GM12878 (cell line): ENCODE measurements at regions not wholly inside any gene's neighbourhood (a gene's known extent, or its start where the extent isn't known, plus 50 kb on each side); places are given as distances from the start of the nearest gene placed in this dataset.

ENCODE experiments used
- ATAC-seq: fragments of 200-7000 bp; cut with Tn5 transposase; 3 replicates; pipeline ENCODE4 v1.9.1; 2020; ENCODE audit warnings: mild to moderate bottlenecking, moderate library complexity
- BruUV-seq: library from RNA; stranded (reverse); fragments of 400-500 nt; replicated peaks from 2 replicates; lab custom pipeline; 2021; lab: Mats Ljungman, UMichigan
- CTCF ChIA-PET: fragments of 300-600 bp; sonication (Branson Sonifier 250); formaldehyde crosslinking; extraction: SDS; loops from one replicate; lab custom pipeline; 2021; ENCODE audit warnings: inconsistent platforms; lab: Yijun Ruan, JAX
- POLR2A ChIA-PET: fragments of 350-600 bp; formaldehyde crosslinking; extraction: SDS; loops from one replicate; lab custom pipeline; 2021; ENCODE audit warnings: inconsistent platforms; lab: Charles Lee
- RAD21 ChIA-PET: fragments of 300-600 bp; sonication (Branson Sonifier 250); formaldehyde crosslinking; loops from one replicate; lab custom pipeline; 2023; ENCODE audit warnings: antibody characterized with exemption; ENCODE audit not compliant: unreplicated experiment; lab: Charles Lee
- SMC1A ChIA-PET: fragments of 300-600 bp; sonication (Branson Sonifier 250); formaldehyde crosslinking; loops from one replicate; lab custom pipeline; 2023; ENCODE audit not compliant: unreplicated experiment, uncharacterized antibody; lab: Charles Lee
- DNase-seq: peaks from one replicate; pipeline ENCODE4 v3.0.0-alpha.2; 2011; ENCODE audit warnings: low read depth, low spot score
- FAIRE-seq: peaks from 3 replicates; lab custom pipeline; 2011; peaks lifted over from hg19 to GRCh38; lab: Jason Lieb, UNC
- H2AFZ ChIP-seq: 2 replicates; pipeline ENCODE4 v1.6.0; 2011; ENCODE audit warnings: low read depth, low read length, control low read depth; ENCODE audit not compliant: control insufficient read depth
- H3K27ac ChIP-seq: 2 replicates; pipeline ENCODE4 v1.5.1; 2011; ENCODE audit warnings: control low read depth; ENCODE audit not compliant: control insufficient read depth, insufficient read depth
- H3K27me3 ChIP-seq, 2 experiments: replicated peaks in 1 of 2; 2 replicates each; pipeline versions ENCODE4 v1.6.0 to v1.6.1; 2011; ENCODE audit warnings: low read length in 1 of 2; ENCODE audit not compliant: control insufficient read depth in 2 of 2, insufficient read depth in 2 of 2
- H3K36me3 ChIP-seq, 2 experiments: 2 replicates each; pipeline ENCODE4 v1.5.1; 2011; ENCODE audit warnings: low read length in 1 of 2; ENCODE audit not compliant: control insufficient read depth in 2 of 2, insufficient read depth in 2 of 2
- H3K4me1 ChIP-seq: 2 replicates; pipeline ENCODE4 v1.6.1; 2011; ENCODE audit warnings: mild to moderate bottlenecking, low read length, moderate library complexity, mixed read lengths; ENCODE audit not compliant: control insufficient read depth, insufficient read depth
- H3K4me2 ChIP-seq: 2 replicates; pipeline ENCODE4 v1.6.0; 2011; ENCODE audit warnings: control low read depth; ENCODE audit not compliant: control insufficient read depth, insufficient read depth
- H3K4me3 ChIP-seq: fragments of 200-600 bp; sonication (generic); 2 replicates; pipeline ENCODE4 v1.5.1; 2016
- H3K79me2 ChIP-seq: 2 replicates; pipeline ENCODE4 v1.6.0; 2011; ENCODE audit warnings: low read length; ENCODE audit not compliant: control insufficient read depth, insufficient read depth
- H3K9ac ChIP-seq: 2 replicates; pipeline ENCODE4 v1.8.0; 2011; ENCODE audit warnings: low read length, control low read depth, mixed read lengths; ENCODE audit not compliant: control insufficient read depth, insufficient read depth
- H3K9me3 ChIP-seq: replicated peaks from 3 replicates; pipeline ENCODE4 v1.5.1; 2011; ENCODE audit warnings: mild to moderate bottlenecking, low read length; ENCODE audit not compliant: control insufficient read depth, insufficient read depth
- H4K20me1 ChIP-seq: 2 replicates; pipeline ENCODE4 v1.6.0; 2011; ENCODE audit not compliant: control insufficient read depth, insufficient read depth
- ASH2L ChIP-seq: fragments of 300-600, 200-600 bp; sonication (generic); IDR thresholded peaks from 2 replicates; pipeline ENCODE4 v1.6.1; 2017; ENCODE audit warnings: low read depth, mild to moderate bottlenecking, borderline replicate concordance
- E2F8 ChIP-seq: fragments of 450-650 bp; IDR thresholded peaks from 2 replicates; pipeline ENCODE4 v1.6.1; 2018; ENCODE audit warnings: mild to moderate bottlenecking, low read depth, moderate library complexity; ENCODE audit not compliant: partially characterized antibody
- EED ChIP-seq: sonication (generic); IDR thresholded peaks from 2 replicates; pipeline ENCODE4 v1.6.1; 2016; ENCODE audit warnings: antibody characterized with exemption, low read depth
- ELK1 ChIP-seq: IDR thresholded peaks from 2 replicates; pipeline ENCODE4 v1.6.1; 2012; ENCODE audit warnings: low read depth, low read length, improper control_type of control experiment
- MEF2A ChIP-seq: IDR thresholded peaks from 2 replicates; pipeline ENCODE4 v1.6.1; 2011; ENCODE audit warnings: low read depth, mild to moderate bottlenecking, low read length, moderate library complexity; ENCODE audit not compliant: insufficient read depth
- MTA3 ChIP-seq: IDR thresholded peaks from 2 replicates; pipeline ENCODE4 v1.6.1; 2012; ENCODE audit warnings: low read length, inconsistent platforms, borderline replicate concordance
- PAX5 ChIP-seq: IDR thresholded peaks from 2 replicates; pipeline ENCODE4 v1.6.1; 2011; ENCODE audit warnings: low read depth, low read length, borderline replicate concordance
- PAX8 ChIP-seq: fragments of 450-650 bp; IDR thresholded peaks from 2 replicates; pipeline ENCODE4 v1.6.1; 2017; ENCODE audit warnings: mild to moderate bottlenecking, moderate library complexity
- POLR2A ChIP-seq: IDR thresholded peaks from 2 replicates; pipeline ENCODE4 v1.6.1; 2011; ENCODE audit warnings: low read depth, mild to moderate bottlenecking, low read length
- SIN3A ChIP-seq: IDR thresholded peaks from 2 replicates; pipeline ENCODE4 v1.6.1; 2012; ENCODE audit warnings: low read depth, low read length, improper control_type of control experiment
- SMARCA5 ChIP-seq: fragments of 450-650 bp; IDR thresholded peaks from 2 replicates; pipeline ENCODE4 v1.6.1; 2017; ENCODE audit warnings: mild to moderate bottlenecking
- SREBF2 ChIP-seq: IDR thresholded peaks from 2 replicates; pipeline ENCODE4 v1.6.1; 2012; ENCODE audit warnings: mild to moderate bottlenecking, low read length
- TAF1 ChIP-seq: IDR thresholded peaks from 2 replicates; pipeline ENCODE4 v1.6.1; 2011; ENCODE audit warnings: mild to moderate bottlenecking, low read depth, low read length, borderline replicate concordance
- TCF12 ChIP-seq: IDR thresholded peaks from 2 replicates; pipeline ENCODE4 v1.6.1; 2011; ENCODE audit warnings: low read depth, mild to moderate bottlenecking, low read length
- WGBS: methylation state at CpG from one replicate; pipeline ENCODE4 v1.1.6; 2016; ENCODE audit warnings: low lambda C conversion rate; ENCODE audit not compliant: insufficient replicate concordance, insufficient coverage; ENCODE audit errors: missing lambda C conversion rate; 5-methylcytosine and 5-hydroxymethylcytosine counted together
- in situ Hi-C: fragments of 300-500 bp; cut with MboI; formaldehyde crosslinking; loops from 9 replicates; pipeline ENCODE4 v1.14.3; 2018; ENCODE audit warnings: mixed read lengths
- intact Hi-C: fragments of 100-400 bp; cut with micrococcal nuclease; formaldehyde crosslinking; loops from one replicate; pipeline ENCODE4 v1.14.2; 2022; ENCODE audit not compliant: unreplicated experiment
- TF ChIP-seq, protein P1 (sequence below): IDR thresholded peaks from 2 replicates; pipeline ENCODE4 v1.6.1; 2012; ENCODE audit warnings: low read depth, low read length, improper control_type of control experiment

DNA sequence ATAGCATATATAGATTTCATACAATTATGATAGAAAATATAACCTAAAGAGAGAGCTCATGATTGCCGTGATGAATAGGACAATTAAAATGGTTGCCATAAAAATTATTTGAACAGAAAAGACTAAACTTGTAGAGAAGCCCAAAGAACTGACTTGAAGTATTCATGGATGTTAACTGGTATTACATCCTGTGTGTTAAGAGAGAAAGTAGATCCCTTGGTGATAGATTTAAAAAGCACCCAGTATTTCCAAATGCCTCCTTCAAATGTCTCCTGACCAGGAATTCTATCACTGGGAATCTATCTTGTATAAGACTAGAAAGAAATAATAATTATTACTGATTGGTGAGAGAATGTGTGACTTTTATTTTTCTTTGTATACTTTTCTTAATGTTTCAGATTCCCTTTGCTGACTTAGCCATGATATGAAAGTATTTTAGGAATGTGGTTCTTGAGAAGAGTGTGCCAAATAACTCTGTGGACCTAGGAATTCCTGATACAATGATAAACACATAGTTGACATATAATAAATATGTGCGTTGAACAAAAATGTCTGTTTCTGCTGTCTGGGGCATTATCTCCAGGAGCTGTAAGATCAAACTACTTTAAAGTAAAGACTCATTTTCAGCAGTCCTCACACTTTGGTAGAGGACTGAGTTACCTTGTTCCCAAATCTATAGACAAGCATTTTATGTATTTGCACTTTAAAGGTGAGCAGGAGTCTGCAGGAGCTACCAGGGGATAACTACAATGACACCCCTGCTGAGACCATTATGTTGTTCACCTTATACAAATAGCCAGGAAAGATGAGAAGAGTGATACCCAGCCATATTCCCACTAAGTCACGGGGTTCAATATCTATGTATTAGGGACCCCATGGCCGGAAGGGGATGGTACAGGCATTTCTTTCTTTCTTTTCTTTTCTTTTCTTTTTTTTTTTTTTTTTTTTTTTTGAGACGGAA lies 211.1 kb upstream of the TLE4 start (continued):
- TF ChIP-seq E2F8: no peak
- TF ChIP-seq TCF12: no peak
- no peak for TF ChIP-seq SMARCA5
- TF ChIP-seq, all 136 proteins: peak for 0

DNA sequence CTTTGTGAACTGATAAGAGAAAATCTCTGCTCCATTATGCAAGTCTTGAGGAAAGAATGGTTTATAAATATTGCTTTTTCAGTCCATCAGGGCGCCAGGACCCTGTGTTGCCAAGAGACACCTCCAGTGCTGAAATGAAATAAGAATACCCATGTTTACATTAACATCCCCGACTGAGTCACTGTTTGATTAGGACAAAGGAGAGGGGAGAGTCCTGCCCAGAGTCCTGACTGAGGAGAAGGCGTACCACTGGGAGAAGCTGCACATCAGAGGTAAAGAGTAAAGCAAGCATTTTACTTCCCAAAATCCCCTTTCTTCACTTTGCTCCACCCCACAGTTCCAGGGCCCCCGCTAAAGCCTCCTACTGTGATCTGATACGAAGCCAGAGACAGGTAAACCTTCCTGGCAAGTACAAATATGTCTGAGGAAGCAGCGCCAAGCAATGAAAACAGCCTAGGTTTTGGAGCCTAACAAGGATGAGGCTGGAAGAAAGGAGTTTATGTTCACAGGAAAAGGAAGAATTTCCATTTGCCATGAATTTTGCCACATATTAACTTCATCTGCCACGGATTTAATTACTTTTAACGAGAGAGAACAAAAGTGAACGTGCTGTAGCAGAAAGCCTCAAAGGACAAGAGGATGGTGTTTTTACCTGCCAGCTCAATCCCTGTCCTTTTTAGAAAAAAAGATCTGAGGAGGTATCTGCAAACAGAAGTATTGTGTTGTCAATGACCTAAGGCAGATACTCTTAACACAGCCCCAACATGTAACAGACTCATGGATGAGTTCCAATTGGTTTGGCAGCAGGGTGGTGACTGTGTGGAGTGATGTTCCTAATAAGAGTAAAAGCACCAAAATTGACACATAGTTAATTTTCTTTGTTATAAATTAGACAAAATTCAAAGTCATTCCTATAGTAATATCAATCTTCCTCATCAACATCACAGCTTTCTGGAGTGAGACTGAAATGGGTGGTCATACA lies 209.4 kb upstream of the TLE4 start:
- ChIA-PET RAD21 (no interaction called here), POLR2A (no interaction called here), CTCF (no interaction called here), SMC1A (no interaction called here)
- 2% methylated on average over 8 of the region's 9 CpGs for WGBS
- in situ Hi-C loops (no loop called here), intact Hi-C loops (no loop called here)
- Histone ChIP-seq H3K9ac (no peak overlapping the region), H3K9me3 (no peaks in the 10 kb centered on the region), H3K27me3 (0 out of 4 replicates have a peak, but pooled peaks cover 0 to 1% of the 10 kb centered on the region in 2 experiments), H3K27ac (no peak overlapping the region), H3K4me1 (no peaks in the 10 kb centered on the region), H2AFZ (no peak overlapping the region), H3K4me3 (no peak overlapping the region), H4K20me1 (no peaks in the 10 kb centered on the region), H3K4me2 (no peak overlapping the region), H3K79me2 (no peaks in the 10 kb centered on the region), H3K36me3 (no peaks in the 10 kb centered on the region)
- FAIRE-seq (no peak), DNase-seq (no peak), ATAC-seq (no peak)
- no TSS peak for BruUV-seq
- no peak for TF ChIP-seq PAX8
- no peak for TF ChIP-seq PAX5
- TF ChIP-seq ASH2L: no peak
- no peak for TF ChIP-seq EED
- no peak for TF ChIP-seq SREBF2
- TF ChIP-seq ELK1: no peak
- TF ChIP-seq TAF1: no peak
- TF ChIP-seq POLR2A: no peak
- TF ChIP-seq MTA3: no peak
- TF ChIP-seq, protein P1, sequence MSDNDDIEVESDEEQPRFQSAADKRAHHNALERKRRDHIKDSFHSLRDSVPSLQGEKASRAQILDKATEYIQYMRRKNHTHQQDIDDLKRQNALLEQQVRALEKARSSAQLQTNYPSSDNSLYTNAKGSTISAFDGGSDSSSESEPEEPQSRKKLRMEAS: no peak
- no peak for TF ChIP-seq SIN3A
- no peak for TF ChIP-seq MEF2A
